GM19468 (cell line): ENCODE measurements at regions not wholly inside any gene's neighbourhood (a gene's known extent, or its start where the extent isn't known, plus 50 kb on each side); places are given as distances from the start of the nearest gene placed in this dataset.
"Not testable (repeated sequence)": the region's sequence is repeated elsewhere in the genome, so short reads cannot be mapped to it uniquely, and the experiment has no call there.

ENCODE experiments used
- ATAC-seq: cut with Tn5 transposase; IDR thresholded peaks from one replicate; pipeline ENCODE4 v1.9.1; 2021; ENCODE audit warnings: mild to moderate bottlenecking, moderate library complexity, moderate number of reproducible peaks; ENCODE audit not compliant: unreplicated experiment; ENCODE audit errors: extremely low read depth

DNA sequence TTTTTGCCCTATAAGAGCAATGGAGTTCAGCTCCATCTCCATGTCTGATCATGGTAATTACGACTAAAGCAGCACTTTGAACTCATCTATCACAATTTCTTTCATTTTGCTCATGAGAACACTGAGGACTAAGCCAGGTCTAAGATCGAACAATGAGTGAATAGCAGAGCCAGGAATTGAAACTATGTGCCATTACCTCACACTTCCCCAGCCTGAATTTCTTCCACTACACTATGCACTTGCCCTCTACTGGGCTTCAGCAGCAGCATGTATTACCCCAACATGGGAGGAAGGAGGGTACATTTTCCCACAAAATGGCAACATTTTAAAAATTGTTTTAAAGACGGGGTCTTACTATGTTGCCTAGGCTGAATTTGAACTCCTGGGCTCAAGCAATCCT, 274.7 kb upstream of the FGF13 start:
- no peak for ATAC-seq

- no peak for ATAC-seq
Measured at GRCh38 chrX:138982365-138982764, 270.8 kb upstream of the FGF13 start.

GRCh38 chrX:138964501-138964900, 253.0 kb upstream of the FGF13 start:
- no peak for ATAC-seq

- not testable (repeated sequence) for ATAC-seq
Measured at GRCh38 chrX:138962419-138962818, 250.9 kb upstream of the FGF13 start.

GRCh38 chrX:138954976-138955375, 243.5 kb upstream of the FGF13 start:
- ATAC-seq: no peak

- no peak for ATAC-seq
Measured at GRCh38 chrX:138946926-138947325, 235.4 kb upstream of the FGF13 start.

GRCh38 chrX:138945219-138945618, 233.7 kb upstream of the FGF13 start:
- ATAC-seq: no peak

- ATAC-seq: no peak
Measured at GRCh38 chrX:138939038-138939437, 227.5 kb upstream of the FGF13 start.

DNA sequence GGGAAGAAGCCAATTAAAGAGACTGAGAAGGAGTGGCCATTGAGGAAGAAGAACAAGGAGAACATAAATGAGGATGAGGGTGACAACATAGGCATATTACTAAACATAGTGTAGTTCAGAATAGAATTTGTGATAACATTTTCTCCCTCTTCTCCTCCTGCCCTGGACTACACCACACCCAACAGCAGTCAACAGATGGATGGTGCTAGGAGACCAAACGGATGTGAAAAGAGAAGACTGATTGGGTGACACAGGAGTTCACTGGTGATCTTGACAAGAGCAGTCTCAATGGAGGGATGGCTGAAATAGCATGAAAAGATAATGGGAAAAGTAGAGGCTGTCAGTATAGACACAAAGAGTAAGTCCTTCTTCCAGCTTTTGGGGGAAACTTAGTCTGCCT, 226.5 kb upstream of the FGF13 start:
- no peak for ATAC-seq

DNA sequence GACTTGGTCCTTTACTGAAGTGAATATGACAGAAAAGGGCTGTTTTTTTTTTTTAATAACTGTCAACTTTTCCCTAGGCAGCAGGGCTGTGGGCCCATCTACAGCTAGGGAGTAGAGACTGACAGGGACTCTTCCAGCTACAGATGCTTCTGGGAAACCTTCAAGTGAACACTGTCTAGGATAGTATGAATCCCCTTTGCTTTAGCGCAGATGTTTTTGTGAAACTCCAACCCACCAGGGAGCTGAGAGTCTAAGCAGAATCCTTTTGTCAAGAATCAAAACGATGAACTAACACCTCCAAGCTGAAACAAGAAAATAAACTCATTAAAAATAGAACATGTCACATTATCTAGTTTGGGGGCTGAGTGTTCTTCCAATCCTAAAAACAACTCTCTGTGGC, 219.7 kb upstream of the FGF13 start:
- no peak for ATAC-seq

- ATAC-seq: no peak
Measured at GRCh38 chrX:138930583-138930945, 219.0 kb upstream of the FGF13 start.

DNA sequence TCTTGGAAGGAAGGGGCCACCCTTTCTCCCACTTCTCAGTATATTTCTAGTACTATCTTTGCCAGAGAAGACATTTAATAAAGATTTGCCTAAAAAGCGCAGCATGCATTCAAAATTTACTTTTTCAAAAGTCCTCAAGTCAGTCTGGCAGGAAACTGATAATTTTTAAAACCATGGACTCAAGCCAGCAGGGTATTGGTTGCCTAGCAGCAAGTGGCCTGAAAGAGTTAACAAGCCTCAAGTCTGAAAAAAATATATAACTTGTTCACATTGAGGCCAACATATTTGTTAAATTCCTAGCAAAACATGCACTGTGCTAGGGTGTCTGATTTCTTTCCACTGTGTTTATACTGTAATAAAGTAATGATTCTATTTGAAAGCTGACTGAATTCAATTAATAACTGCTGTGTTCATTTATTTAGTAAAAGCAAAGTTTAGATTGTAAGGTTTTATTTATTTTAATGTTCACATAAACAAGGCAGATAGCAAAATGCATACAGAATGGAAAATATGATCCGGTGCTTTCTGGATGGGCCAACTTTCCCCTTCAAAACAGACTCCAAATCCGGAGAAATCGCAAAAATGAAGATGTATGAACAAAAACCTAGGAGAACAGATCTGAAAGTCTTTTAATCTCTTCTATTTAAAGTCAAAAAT, 218.5 kb upstream of the FGF13 start:
- ATAC-seq: no peak

GRCh38 chrX:138928737-138929459, 217.4 kb upstream of the FGF13 start:
- ATAC-seq: no peak

- ATAC-seq: no peak
Measured at GRCh38 chrX:138925330-138925729, 213.8 kb upstream of the FGF13 start.

- no peak for ATAC-seq
Measured at GRCh38 chrX:138923805-138924204, 212.3 kb upstream of the FGF13 start.

GRCh38 chrX:138921031-138921430, 209.5 kb upstream of the FGF13 start:
- ATAC-seq: no peak

GRCh38 chrX:138917781-138918180, 206.3 kb upstream of the FGF13 start:
- no peak for ATAC-seq

GRCh38 chrX:138914767-138915166, 203.2 kb upstream of the FGF13 start:
- ATAC-seq: no peak

- ATAC-seq: no peak
Measured at GRCh38 chrX:138908577-138908976, 197.1 kb upstream of the FGF13 start.

- no peak for ATAC-seq
Measured at GRCh38 chrX:138897621-138898492, 186.3 kb upstream of the FGF13 start.

GRCh38 chrX:138890491-138890890, 179.0 kb upstream of the FGF13 start:
- ATAC-seq: no peak
